K562 (cell line): ENCODE measurements at regions not wholly inside any gene's neighbourhood (a gene's known extent, or its start where the extent isn't known, plus 50 kb on each side); places are given as distances from the start of the nearest gene placed in this dataset.

Source experiments
- ATAC-seq: fragments of 200-7000 bp; cut with Tn5 transposase; 3 replicates; pipeline ENCODE4 v1.9.1; 2020; ENCODE audit warnings: moderate library complexity
- BruUV-seq: library from RNA; stranded (reverse); fragments of 400-500 nt; replicated peaks from 2 replicates; lab custom pipeline; 2021; lab: Mats Ljungman, UMichigan
- CTCF ChIA-PET: fragments of 300-600 bp; formaldehyde crosslinking; extraction: SDS; loops from one replicate; lab custom pipeline; 2021; ENCODE audit warnings: low intra/inter-chr PET ratio; lab: Yijun Ruan, JAX
- POLR2A ChIA-PET: fragments of 300-600, 350-650 bp; sonication (Branson Sonifier 250); formaldehyde crosslinking; extraction: SDS; loops from one replicate; lab custom pipeline; 2021; ENCODE audit warnings: antibody characterized with exemption, inconsistent platforms; lab: Yijun Ruan, JAX
- DNase-seq, 4 experiments: peaks; one replicate each; pipeline versions ENCODE4 v3.0.0 to v3.0.0-alpha.2; 2011 to 2018; ENCODE audit warnings: low spot score in 3 of 4, mixed read lengths in 3 of 4; ENCODE audit errors: extremely low read depth in 1 of 4
- FAIRE-seq: peaks from 2 replicates; lab custom pipeline; 2011; peaks lifted over from hg19 to GRCh38; lab: Jason Lieb, UNC
- H2AFZ ChIP-seq: 2 replicates; pipeline ENCODE4 v1.6.0; 2011; ENCODE audit warnings: low read depth, low read length, control low read depth, inconsistent platforms
- H3K27ac ChIP-seq: fragments of 200-600 bp; 3 replicates; pipeline ENCODE4 v1.8.0; 2011; ENCODE audit warnings: low read depth, mild to moderate bottlenecking, control low read depth, inconsistent platforms, low read length, moderate library complexity, mixed read lengths; ENCODE audit errors: extremely low read depth
- H3K27me3 ChIP-seq, 2 experiments: fragments of 300-600 bp in 1 of 2; 2 replicates in 1 of 2; 3 replicates in 1 of 2; pipeline versions ENCODE4 v1.6.0 to v1.8.0; 2011; ENCODE audit warnings: inconsistent platforms in 2 of 2, low read length in 2 of 2, mild to moderate bottlenecking in 1 of 2, mixed read lengths in 1 of 2, moderate library complexity in 1 of 2; ENCODE audit not compliant: control insufficient read depth in 2 of 2, insufficient read depth in 2 of 2
- H3K36me3 ChIP-seq: fragments of 300-600 bp; 3 replicates; pipeline ENCODE4 v1.8.0; 2011; ENCODE audit warnings: mild to moderate bottlenecking, low read length, inconsistent platforms; ENCODE audit not compliant: control insufficient read depth, insufficient read depth
- H3K4me1 ChIP-seq, 2 experiments: fragments of 200-600 bp in 1 of 2; replicated peaks in 1 of 2; 2 replicates in 1 of 2; 3 replicates in 1 of 2; pipeline versions ENCODE4 v1.5.1 to v1.8.0; 2011; ENCODE audit warnings: inconsistent platforms in 2 of 2, low read length in 2 of 2, mild to moderate bottlenecking in 1 of 2, mixed read lengths in 1 of 2, moderate library complexity in 1 of 2; ENCODE audit not compliant: control insufficient read depth in 2 of 2, insufficient read depth in 2 of 2
- H3K4me2 ChIP-seq: 2 replicates; pipeline ENCODE4 v1.6.1; 2011; ENCODE audit warnings: low read length, control low read depth, inconsistent platforms, mixed read lengths; ENCODE audit not compliant: insufficient read depth
- H3K4me3 ChIP-seq: fragments of 200-600 bp; sonication (generic), shearing (Covaris generic); 2 replicates; pipeline ENCODE4 v1.5.1; 2016; ENCODE audit warnings: control low read depth, inconsistent platforms
- H3K79me2 ChIP-seq: fragments of 200-600 bp; 3 replicates; pipeline ENCODE4 v1.8.0; 2011; ENCODE audit warnings: low read length, inconsistent platforms; ENCODE audit not compliant: control insufficient read depth, insufficient read depth
- H3K9ac ChIP-seq, 2 experiments: 2 replicates each; pipeline versions ENCODE4 v1.6.0 to v1.6.1; 2011; ENCODE audit warnings: low read depth in 2 of 2, low read length in 2 of 2, control low read depth in 1 of 2, inconsistent platforms in 1 of 2, mild to moderate bottlenecking in 1 of 2, mixed read lengths in 1 of 2; ENCODE audit not compliant: insufficient read depth in 1 of 2
- H3K9me1 ChIP-seq: one replicate; pipeline ENCODE4 v1.6.0; 2011; ENCODE audit warnings: inconsistent platforms, mild to moderate bottlenecking, low read length, moderate library complexity; ENCODE audit not compliant: control insufficient read depth, insufficient read depth
- H3K9me3 ChIP-seq: replicated peaks from 2 replicates; pipeline ENCODE4 v1.5.1; 2011; ENCODE audit warnings: low read depth, low read length, inconsistent platforms; ENCODE audit not compliant: control insufficient read depth, insufficient read depth
- H4K20me1 ChIP-seq: replicated peaks from 2 replicates; pipeline ENCODE4 v1.6.1; 2011; ENCODE audit warnings: low read length, inconsistent platforms, mixed read lengths; ENCODE audit not compliant: control insufficient read depth, insufficient read depth
- ARNT ChIP-seq, 2 experiments: fragments of 450-650 bp; IDR thresholded peaks; 2 replicates each; pipeline ENCODE4 v1.6.1; 2016; ENCODE audit warnings: mild to moderate bottlenecking in 1 of 2
- CGGBP1 ChIP-seq: fragments of 250-450 bp; sonication (Bioruptor Pico); IDR thresholded peaks from 2 replicates; pipeline ENCODE4 v1.9.0; 2021; ENCODE audit warnings: mild to moderate bottlenecking
- FOXJ2 ChIP-seq: fragments of 200-800 bp; sonication (Bioruptor generic); IDR thresholded peaks from 2 replicates; pipeline ENCODE4 v1.6.1; 2016; ENCODE audit warnings: missing genetic modification characterization, missing compliant biosample characterization
- HDAC1 ChIP-seq, 2 experiments: fragments of 450-650 bp; IDR thresholded peaks; 2 replicates each; pipeline ENCODE4 v1.6.1; 2016 to 2017; ENCODE audit warnings: inconsistent platforms in 1 of 2, mild to moderate bottlenecking in 1 of 2, moderate library complexity in 1 of 2
- HMG20A ChIP-seq: fragments of 450-650 bp; formaldehyde crosslinking; conservative IDR thresholded peaks from 2 replicates; pipeline ENCODE4 v1.4.0; 2020; ENCODE audit warnings: mild to moderate bottlenecking, mixed read lengths
- JUND ChIP-seq, 2 experiments: IDR thresholded peaks; 2 replicates in 1 of 2; 3 replicates in 1 of 2; pipeline ENCODE4 v1.6.1; 2011; ENCODE audit warnings: borderline replicate concordance in 2 of 2, low read depth in 2 of 2, low read length in 2 of 2, improper control_type of control experiment in 1 of 2, missing biosample characterization in 1 of 2, missing genetic modification characterization in 1 of 2, missing genetic modification reagents in 1 of 2
- NCOA2 ChIP-seq, 2 experiments: fragments of 450-650 bp; IDR thresholded peaks; 2 replicates each; pipeline ENCODE4 v1.6.1; 2018; ENCODE audit warnings: mild to moderate bottlenecking in 2 of 2, moderate library complexity in 1 of 2; ENCODE audit not compliant: partially characterized antibody in 2 of 2
- NCOA6 ChIP-seq: fragments of 450-650 bp; IDR thresholded peaks from 2 replicates; pipeline ENCODE4 v1.6.1; 2017; ENCODE audit warnings: mild to moderate bottlenecking
- RAD51 ChIP-seq: fragments of 450-650 bp; IDR thresholded peaks from 2 replicates; pipeline ENCODE4 v1.7.1; 2016; ENCODE audit warnings: low read depth, mild to moderate bottlenecking, borderline replicate concordance
- SIN3B ChIP-seq: fragments of 450-650 bp; IDR thresholded peaks from 2 replicates; pipeline ENCODE4 v1.6.1; 2017; ENCODE audit warnings: low read depth, mild to moderate bottlenecking, moderate library complexity
- SMARCE1 ChIP-seq: fragments of 450-650 bp; IDR thresholded peaks from 2 replicates; pipeline ENCODE4 v1.7.1; 2016; ENCODE audit warnings: mild to moderate bottlenecking
- SNAPC5 ChIP-seq: fragments of 250-450 bp; sonication (Bioruptor Pico); IDR thresholded peaks from 2 replicates; pipeline ENCODE4 v1.8.0; 2021; ENCODE audit warnings: moderate library complexity, mild to moderate bottlenecking, inconsistent platforms
- ZBTB34 ChIP-seq: fragments of 250-450 bp; sonication (Bioruptor Pico); IDR thresholded peaks from 2 replicates; pipeline ENCODE4 v1.8.0; 2021; ENCODE audit warnings: mild to moderate bottlenecking, moderate library complexity
- ZNF431 ChIP-seq: sonication (generic); formaldehyde crosslinking; IDR thresholded peaks from 2 replicates; pipeline ENCODE4 v1.8.0; 2022; ENCODE audit warnings: mild to moderate bottlenecking, missing genetic modification reagents
- ZNF655 ChIP-seq: fragments of 250-450 bp; sonication (Bioruptor Pico); IDR thresholded peaks from 2 replicates; pipeline ENCODE4 v1.5.0; 2021
- WGBS: fragments of 100-300 bp; shearing (Covaris generic); methylation state at CpG from one replicate; pipeline ENCODE4 v1.1.6; 2016; ENCODE audit warnings: low coverage, mixed read lengths; ENCODE audit not compliant: insufficient coverage; ENCODE audit errors: missing lambda C conversion rate; 5-methylcytosine and 5-hydroxymethylcytosine counted together
- in situ Hi-C: fragments of 300-500 bp; cut with MboI; formaldehyde crosslinking; loops from 4 replicates; pipeline ENCODE4 v1.15.0; 2018; ENCODE audit warnings: inconsistent platforms, mixed read lengths
- intact Hi-C: fragments of 100-400 bp; cut with micrococcal nuclease; formaldehyde crosslinking; loops from 2 replicates; pipeline ENCODE4 v1.14.2; 2022

GRCh38 chr18:67094123-67094522, 422.4 kb downstream of the DSEL start:
- WGBS, result 4% methylated on average over 2 of the region's 2 CpGs
- FAIRE-seq, result no peak

DNA sequence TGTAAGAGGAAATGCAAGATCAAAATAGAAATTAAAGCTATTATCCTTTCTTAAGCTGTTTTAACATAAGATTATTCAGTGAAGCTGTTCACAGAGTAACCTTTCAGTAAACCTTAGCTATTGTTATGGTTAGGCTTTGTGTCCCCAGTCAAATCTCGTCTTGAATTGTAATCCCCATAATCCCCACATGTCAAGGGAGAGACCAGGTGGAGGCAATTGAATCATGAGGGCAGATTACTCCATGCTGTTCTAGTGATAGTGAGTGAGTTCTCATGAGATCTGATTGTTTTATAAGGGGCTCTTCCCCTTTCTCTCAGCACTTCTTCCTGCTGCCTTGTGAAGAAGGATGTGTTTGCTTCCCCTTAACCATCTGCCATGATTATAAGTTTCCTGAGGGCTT, 424.4 kb downstream of the DSEL start:
- H3K9ac ChIP-seq, result no peak overlapping the region
- H3K27ac ChIP-seq, result no peak overlapping the region
- POLR2A ChIA-PET, result no interaction called here
- no peaks in the 10 kb centered on the region for H3K36me3 ChIP-seq
- ATAC-seq (no peak), DNase-seq (no peak), FAIRE-seq (no peak)
- H3K4me3 ChIP-seq, result no peak overlapping the region
- BruUV-seq, result no TSS peak
- H3K4me1 ChIP-seq, result no peaks in the 10 kb centered on the region
- no peak overlapping the region for H3K4me2 ChIP-seq
- H3K9me3 ChIP-seq, result no peaks in the 10 kb centered on the region; the same call in 1 of the 2 replicates
- H3K27me3 ChIP-seq, result no peaks in the 10 kb centered on the region
- intact Hi-C loops (no loop called here), in situ Hi-C loops (no loop called here)
- H2AFZ ChIP-seq, result no peak overlapping the region
- no peaks in the 10 kb centered on the region for H3K79me2 ChIP-seq
- WGBS, result 0% methylated on average over 1 of the region's 1 CpG
- CTCF ChIA-PET, result no interaction called here
- H4K20me1 ChIP-seq, result no peaks in the 10 kb centered on the region
- no peaks in the 10 kb centered on the region for H3K9me1 ChIP-seq
- TF ChIP-seq CGGBP1 (CRISPR knock-in tag) (no peak), RAD51 (no peak), JUND (IDR thresholded peaks at IDR 0.05; ENCODE audit: borderline replicate concordance, low read depth, low read length) (no peak), JUND (tag; IDR thresholded peaks at IDR 0.05; ENCODE audit: borderline replicate concordance, low read depth, low read length) (no peak), HMG20A (no peak), HDAC1 (IDR thresholded peaks at IDR 0.05) (no peak), ARNT (IDR thresholded peaks at IDR 0.05) (no peak), SIN3B (no peak), ZBTB34 (CRISPR knock-in tag) (no peak), NCOA2 (IDR thresholded peaks at IDR 0.05; ENCODE audit: partially characterized antibody in 2 of 2) (no peak), ZNF655 (no peak), FOXJ2 (tag) (no peak), NCOA6 (no peak), ZNF431 (CRISPR knock-in tag) (no peak), SMARCE1 (no peak)

More at GRCh38 chr18:67094123-67094522, 422.4 kb downstream of the DSEL start:
- no peak overlapping the region for H3K4me3 ChIP-seq
- H3K9me3 ChIP-seq, result no peaks in the 10 kb centered on the region; the same call in 1 of the 2 replicates
- no peak for TF ChIP-seq SNAPC5 (CRISPR knock-in tag)
- no peak for DNase-seq
- no peaks in the 10 kb centered on the region for H3K9me1 ChIP-seq
- no TSS peak for BruUV-seq
- H3K9ac ChIP-seq, result no peak overlapping the region
- intact Hi-C loops (no loop called here), in situ Hi-C loops (no loop called here)
- no peaks in the 10 kb centered on the region for H4K20me1 ChIP-seq
- H3K4me2 ChIP-seq, result no peak overlapping the region
- no peak overlapping the region for H2AFZ ChIP-seq
- ChIA-PET CTCF (no interaction called here), POLR2A (no interaction called here)
- no peaks in the 10 kb centered on the region for H3K79me2 ChIP-seq
- no peaks in the 10 kb centered on the region for H3K36me3 ChIP-seq
- no peaks in the 10 kb centered on the region for H3K27me3 ChIP-seq
- no peak overlapping the region for H3K27ac ChIP-seq
- ATAC-seq, result no peak
- H3K4me1 ChIP-seq, result no peaks in the 10 kb centered on the region
